ENCODE measurements at regions not wholly inside any gene's neighbourhood (a gene's known extent, or its start where the extent isn't known, plus 50 kb on each side); places are given as distances from the start of the nearest gene placed in this dataset.

- TF ChIP-seq RBBP5 (conservative IDR thresholded peaks at IDR 0.05) (no peak), SRF (IDR thresholded peaks at IDR 0.05; ENCODE audit: low read depth in 2 of 2, low read length in 2 of 2) (no peak), EZH2 (IDR thresholded peaks at IDR 0.05; ENCODE audit: borderline replicate concordance, control insufficient read depth, low read depth, low read length) (no peak), SUPT20H (IDR thresholded peaks at IDR 0.05; ENCODE audit: borderline replicate concordance, control insufficient read depth, low read depth, low read length) (no peak), CTCF (IDR thresholded peaks at IDR 0.05 in 2 of 3, conservative IDR thresholded peaks at IDR 0.05 in 1 of 3; ENCODE audit: control insufficient read depth in 2 of 3, extremely low read depth in 1 of 3, insufficient read depth in 1 of 3, low read depth in 3 of 3, low read length in 3 of 3) (no peak), CREB1 (IDR thresholded peaks at IDR 0.05; ENCODE audit: low read depth) (no peak), SREBF2 (IDR thresholded peaks at IDR 0.05; ENCODE audit: low read length) (no peak), NFYB (IDR thresholded peaks at IDR 0.05; ENCODE audit: insufficient read depth, low read depth, low read length) (no peak), CEBPZ (IDR thresholded peaks at IDR 0.05; ENCODE audit: low read depth, low read length) (no peak)
Observed at GRCh38 chr15:92328207-92328606, 65.5 kb upstream of the ST8SIA2 start.
